Loucy (cell line): ENCODE measurements at regions not wholly inside any gene's neighbourhood (a gene's known extent, or its start where the extent isn't known, plus 50 kb on each side); places are given as distances from the start of the nearest gene placed in this dataset.

Experiments used
- H2AFZ ChIP-seq: fragments of 200-600 bp; sonication (generic); 2 replicates; pipeline ENCODE4 v1.6.0; 2016; ENCODE audit warnings: antibody characterized with exemption, mild to moderate bottlenecking, low read length, moderate library complexity
- H3F3A ChIP-seq: fragments of 200-600 bp; 2 replicates; pipeline ENCODE4 v1.6.0; 2016; ENCODE audit warnings: antibody characterized with exemption, low read depth, mild to moderate bottlenecking
- H3K27me3 ChIP-seq: fragments of 200-600 bp; sonication (generic); 2 replicates; pipeline ENCODE4 v1.6.1; 2014; ENCODE audit warnings: low read length, mild to moderate bottlenecking; ENCODE audit not compliant: insufficient read depth, poor library complexity, severe bottlenecking
- H3K36me3 ChIP-seq: fragments of 200-600 bp; sonication (generic); 2 replicates; pipeline ENCODE4 v1.6.1; 2016; ENCODE audit warnings: low read length; ENCODE audit not compliant: insufficient read depth
- H3K4me1 ChIP-seq: fragments of 200-600 bp; sonication (generic); 2 replicates; pipeline ENCODE4 v1.5.1; 2014; ENCODE audit warnings: low read length, mild to moderate bottlenecking; ENCODE audit not compliant: insufficient read depth, poor library complexity, severe bottlenecking
- H3K4me2 ChIP-seq: fragments of 200-600 bp; sonication (generic); 2 replicates; pipeline ENCODE4 v1.6.0; 2014; ENCODE audit warnings: antibody characterized with exemption, low read length, low read depth, mild to moderate bottlenecking; ENCODE audit not compliant: poor library complexity, severe bottlenecking
- H3K4me3 ChIP-seq: fragments of 200-600 bp; sonication (generic); 2 replicates; pipeline ENCODE4 v1.5.1; 2014; ENCODE audit warnings: low read length, mild to moderate bottlenecking, mixed read lengths; ENCODE audit not compliant: poor library complexity, severe bottlenecking
- H3K79me2 ChIP-seq: fragments of 200-600 bp; sonication (generic); 2 replicates; pipeline ENCODE4 v1.6.1; 2014; ENCODE audit warnings: low read length; ENCODE audit not compliant: insufficient read depth
- H3K9ac ChIP-seq: fragments of 200-600 bp; sonication (generic); 2 replicates; pipeline ENCODE4 v1.6.0; 2014; ENCODE audit warnings: mild to moderate bottlenecking, low read depth, low read length, moderate library complexity; ENCODE audit not compliant: poor library complexity, severe bottlenecking
- H3K9me2 ChIP-seq: fragments of 200-600 bp; sonication (generic); replicated peaks from 2 replicates; pipeline ENCODE4 v1.6.1; 2016; ENCODE audit warnings: low read depth, low read length, mixed read lengths
- H3K9me3 ChIP-seq: fragments of 200-600 bp; sonication (generic); 2 replicates; pipeline ENCODE4 v1.6.1; 2014; ENCODE audit warnings: mild to moderate bottlenecking, antibody characterized with exemption, low read length, low read depth; ENCODE audit not compliant: insufficient read depth
- H4K20me1 ChIP-seq: fragments of 200-600 bp; sonication (generic); 2 replicates; pipeline ENCODE4 v1.6.0; 2014; ENCODE audit warnings: antibody characterized with exemption, low read length, mild to moderate bottlenecking; ENCODE audit not compliant: insufficient read depth, poor library complexity, severe bottlenecking
- CTCF ChIP-seq: fragments of 200-600 bp; sonication (generic); conservative IDR thresholded peaks from 2 replicates; pipeline ENCODE4 v1.5.1; 2014; ENCODE audit warnings: mild to moderate bottlenecking, antibody characterized with exemption, low read length
- EZH2phosphoT487 ChIP-seq: fragments of 200-600 bp; IDR thresholded peaks from 2 replicates; pipeline ENCODE4 v1.6.1; 2018; ENCODE audit warnings: antibody characterized with exemption, mild to moderate bottlenecking, moderate library complexity, borderline replicate concordance

- Histone ChIP-seq H3K4me1 (no peaks in the 10 kb centered on the region), H2AFZ (no peak overlapping the region), H3K79me2 (no peaks in the 10 kb centered on the region), H3K9ac (no peak overlapping the region), H3K36me3 (no peaks in the 10 kb centered on the region), H3K9me3 (no peaks in the 10 kb centered on the region), H3K9me2 (no peaks in the 10 kb centered on the region), H3K27me3 (no peaks in the 10 kb centered on the region), H3K4me3 (no peak overlapping the region), H3F3A (no peaks in the 10 kb centered on the region), H3K4me2 (no peak overlapping the region), H4K20me1 (no peaks in the 10 kb centered on the region)
- TF ChIP-seq CTCF (no peak), EZH2phosphoT487 (no peak)
These were observed 166.4 kb downstream of the SLITRK5 start for GRCh38 chr13:87837522-87837921.

- no peak overlapping the region for H3K4me3 ChIP-seq
- H3K9me3 ChIP-seq = no peaks in the 10 kb centered on the region
- no peaks in the 10 kb centered on the region for H3K79me2 ChIP-seq
- no peak overlapping the region for H2AFZ ChIP-seq
- no peaks in the 10 kb centered on the region for H3K27me3 ChIP-seq
- H3K36me3 ChIP-seq = no peaks in the 10 kb centered on the region
- no peaks in the 10 kb centered on the region for H4K20me1 ChIP-seq
- no peaks in the 10 kb centered on the region for H3K4me1 ChIP-seq
- TF ChIP-seq EZH2phosphoT487 (no peak), CTCF (no peak)
- no peak overlapping the region for H3K4me2 ChIP-seq
- H3K9me2 ChIP-seq = no peaks in the 10 kb centered on the region
- H3F3A ChIP-seq = no peaks in the 10 kb centered on the region
- H3K9ac ChIP-seq = no peak overlapping the region
These were observed 166.8 kb downstream of the SLITRK5 start for GRCh38 chr13:87837946-87838345.

GRCh38 chr13:87851410-87851809 lies 180.2 kb downstream of the SLITRK5 start:
- Histone ChIP-seq H3F3A (no peaks in the 10 kb centered on the region), H3K79me2 (no peaks in the 10 kb centered on the region), H3K9me2 (no peaks in the 10 kb centered on the region), H3K27me3 (no peaks in the 10 kb centered on the region), H3K4me3 (no peak overlapping the region), H3K9ac (no peak overlapping the region), H4K20me1 (no peaks in the 10 kb centered on the region), H2AFZ (no peak overlapping the region), H3K36me3 (no peaks in the 10 kb centered on the region), H3K4me1 (no peaks in the 10 kb centered on the region), H3K4me2 (no peak overlapping the region), H3K9me3 (no peaks in the 10 kb centered on the region)
- TF ChIP-seq CTCF = no peak
